H9 (cell line): ENCODE measurements at regions not wholly inside any gene's neighbourhood (a gene's known extent, or its start where the extent isn't known, plus 50 kb on each side); places are given as distances from the start of the nearest gene placed in this dataset.

Experiments
- DNase-seq: peaks from one replicate; pipeline ENCODE4 v3.0.0-alpha.2; 2017
- H2AFZ ChIP-seq: one replicate; pipeline ENCODE4 v1.6.1; 2013; ENCODE audit warnings: mild to moderate bottlenecking, low read length, control low read depth, moderate library complexity
- H2AK5ac ChIP-seq: 2 replicates; pipeline ENCODE4 v1.6.1; 2013; ENCODE audit warnings: low read length, control low read depth, mixed read lengths; ENCODE audit not compliant: insufficient read length
- H2BK120ac ChIP-seq: one replicate; pipeline ENCODE4 v1.6.1; 2013; ENCODE audit warnings: low read depth, mild to moderate bottlenecking, low read length, control low read depth, inconsistent platforms; ENCODE audit not compliant: poor library complexity, severe bottlenecking
- H2BK12ac ChIP-seq: 2 replicates; pipeline ENCODE4 v1.6.1; 2013; ENCODE audit warnings: low read length, control low read depth, mixed read lengths, low read depth; ENCODE audit not compliant: insufficient read length
- H2BK15ac ChIP-seq: 2 replicates; pipeline ENCODE4 v1.6.1; 2013; ENCODE audit warnings: low read depth, low read length, control low read depth
- H2BK20ac ChIP-seq: one replicate; pipeline ENCODE4 v1.6.1; 2013; ENCODE audit warnings: low read depth, mild to moderate bottlenecking, low read length, control low read depth, inconsistent platforms; ENCODE audit not compliant: poor library complexity, severe bottlenecking
- H2BK5ac ChIP-seq: 2 replicates; pipeline ENCODE4 v1.6.1; 2013; ENCODE audit warnings: low read length, control low read depth, mixed read lengths; ENCODE audit not compliant: insufficient read length
- H3K14ac ChIP-seq: 2 replicates; pipeline ENCODE4 v1.6.1; 2013; ENCODE audit warnings: low read length, control low read depth; ENCODE audit not compliant: insufficient read depth
- H3K18ac ChIP-seq: 2 replicates; pipeline ENCODE4 v1.6.1; 2013; ENCODE audit warnings: low read depth, mild to moderate bottlenecking, mixed read lengths, low read length, control low read depth; ENCODE audit not compliant: insufficient read length
- H3K23ac ChIP-seq: 2 replicates; pipeline ENCODE4 v1.6.1; 2013; ENCODE audit warnings: low read length, control low read depth, mixed read lengths, low read depth; ENCODE audit not compliant: insufficient read length
- H3K23me2 ChIP-seq: 2 replicates; pipeline ENCODE4 v1.6.1; 2013; ENCODE audit warnings: low read depth, mild to moderate bottlenecking, mixed read lengths, low read length, control low read depth; ENCODE audit not compliant: insufficient read length, poor library complexity, severe bottlenecking
- H3K27ac ChIP-seq: 2 replicates; pipeline ENCODE4 v1.5.1; 2013; ENCODE audit warnings: low read length, control low read depth, mixed read lengths, low read depth; ENCODE audit not compliant: insufficient read length
- H3K27me3 ChIP-seq: 2 replicates; pipeline ENCODE4 v1.6.1; 2013; ENCODE audit warnings: low read length, control low read depth, inconsistent platforms; ENCODE audit not compliant: insufficient read depth
- H3K4ac ChIP-seq: 2 replicates; pipeline ENCODE4 v1.6.1; 2013; ENCODE audit warnings: low read depth, mild to moderate bottlenecking, control low read depth, inconsistent platforms, low read length, moderate library complexity
- H3K4me1 ChIP-seq: 2 replicates; pipeline ENCODE4 v1.6.1; 2013; ENCODE audit warnings: low read length, control low read depth, inconsistent platforms; ENCODE audit not compliant: insufficient read depth
- H3K4me2 ChIP-seq: 2 replicates; pipeline ENCODE4 v1.6.1; 2013; ENCODE audit warnings: low read length, control low read depth, mixed read lengths; ENCODE audit not compliant: insufficient read length, insufficient read depth
- H3K56ac ChIP-seq: 2 replicates; pipeline ENCODE4 v1.6.1; 2013; ENCODE audit warnings: low read depth, mild to moderate bottlenecking, mixed read lengths, low read length, control low read depth; ENCODE audit not compliant: insufficient read length
- H3K79me1 ChIP-seq: 2 replicates; pipeline ENCODE4 v1.6.1; 2013; ENCODE audit warnings: low read depth, mild to moderate bottlenecking, moderate library complexity, low read length, control low read depth, inconsistent platforms; ENCODE audit not compliant: insufficient read depth, poor library complexity, severe bottlenecking
- H3K79me2 ChIP-seq: 2 replicates; pipeline ENCODE4 v1.6.1; 2013; ENCODE audit warnings: low read length, control low read depth, inconsistent platforms; ENCODE audit not compliant: insufficient read depth
- H3K9ac ChIP-seq: 2 replicates; pipeline ENCODE4 v1.6.1; 2013; ENCODE audit warnings: low read length, control low read depth, mixed read lengths; ENCODE audit not compliant: insufficient read length; ENCODE audit errors: extremely low read depth
- H3K9me3 ChIP-seq: one replicate; pipeline ENCODE4 v1.6.1; 2013; ENCODE audit warnings: low read depth, low read length, inconsistent platforms; ENCODE audit not compliant: control insufficient read depth
- H3T11ph ChIP-seq: one replicate; pipeline ENCODE4 v1.6.1; 2013; ENCODE audit warnings: mild to moderate bottlenecking, low read length, control low read depth, inconsistent platforms
- H4K20me1 ChIP-seq: one replicate; pipeline ENCODE4 v1.6.1; 2013; ENCODE audit not compliant: control insufficient read depth, insufficient read length, insufficient read depth
- H4K5ac ChIP-seq: 2 replicates; pipeline ENCODE4 v1.6.1; 2013; ENCODE audit warnings: low read depth, mild to moderate bottlenecking, mixed read lengths, low read length, control low read depth; ENCODE audit not compliant: insufficient read length
- H4K8ac ChIP-seq: replicated peaks from 2 replicates; pipeline ENCODE4 v1.6.1; 2013; ENCODE audit warnings: low read length, control low read depth, mixed read lengths, low read depth; ENCODE audit not compliant: insufficient read length
- H4K91ac ChIP-seq: 2 replicates; pipeline ENCODE4 v1.6.1; 2013; ENCODE audit warnings: low read depth, mild to moderate bottlenecking, moderate library complexity, mixed read lengths, low read length, control low read depth; ENCODE audit not compliant: insufficient read length
- H3K27ac Mint-ChIP-seq, 3 experiments: 2 replicates in 2 of 3; 3 replicates in 1 of 3; pipeline ENCODE4 v1.8.0; 2020 to 2021; ENCODE audit warnings: mixed read lengths in 3 of 3, mild to moderate bottlenecking in 1 of 3, moderate library complexity in 1 of 3
- H3K27me3 Mint-ChIP-seq: 2 replicates; pipeline ENCODE4 v1.8.0; 2021; ENCODE audit warnings: low read depth, mild to moderate bottlenecking, moderate library complexity, mixed read lengths
- H3K36me3 Mint-ChIP-seq, 3 experiments: 2 replicates in 2 of 3; 3 replicates in 1 of 3; pipeline ENCODE4 v1.8.0; 2020 to 2021; ENCODE audit warnings: low read depth in 3 of 3, mixed read lengths in 3 of 3; ENCODE audit not compliant: insufficient read depth in 1 of 3
- H3K4me1 Mint-ChIP-seq, 2 experiments: 2 replicates each; pipeline ENCODE4 v1.8.0; 2020; ENCODE audit warnings: mixed read lengths in 2 of 2
- H3K4me3 Mint-ChIP-seq, 2 experiments: 2 replicates in 1 of 2; 3 replicates in 1 of 2; pipeline ENCODE4 v1.8.0; 2020 to 2021; ENCODE audit warnings: mild to moderate bottlenecking in 2 of 2, mixed read lengths in 2 of 2, moderate library complexity in 1 of 2
- H3K9me3 Mint-ChIP-seq, 2 experiments: 2 replicates in 1 of 2; 3 replicates in 1 of 2; pipeline ENCODE4 v1.8.0; 2020; ENCODE audit warnings: mild to moderate bottlenecking in 2 of 2, mixed read lengths in 2 of 2, moderate library complexity in 1 of 2
- WGBS: extraction: QIAGEN DNeasy Blood & Tissue Kit; methylation state at CpG from one replicate; pipeline ENCODE4 v1.1.7; 2013; ENCODE audit warnings: missing lambda C conversion rate, low lambda C conversion rate, mixed read lengths; ENCODE audit not compliant: insufficient read length; ENCODE audit errors: extremely low coverage; 5-methylcytosine and 5-hydroxymethylcytosine counted together
- TF ChIP-seq, protein P1 (sequence below): fragments of 200-600 bp; sonication (generic); conservative IDR thresholded peaks from 3 replicates; pipeline ENCODE4 v1.8.0; 2021; ENCODE audit warnings: antibody characterized with exemption, mild to moderate bottlenecking

GRCh38 chr10:128440513-128441160 lies 314.4 kb upstream of the MKI67 start:
- Histone ChIP-seq H3K18ac (no peak overlapping the region), H3K14ac (no peak overlapping the region; the same call in 1 of the 2 replicates), H3K23ac (no peak overlapping the region), H2BK120ac (no peak overlapping the region), H2BK15ac (no peak overlapping the region), H3K79me1 (no peaks in the 10 kb centered on the region), H2BK20ac (no peak overlapping the region), H2AK5ac (no peak overlapping the region), H3K27ac (no peak overlapping the region), H3K9ac (no peak overlapping the region), H2BK5ac (no peak overlapping the region), H4K5ac (no peak overlapping the region), H2BK12ac (no peak overlapping the region), H3K56ac (no peak overlapping the region), H3K4ac (no peak overlapping the region), H3T11ph (no peak overlapping the region), H4K91ac (no peak overlapping the region), H3K9me3 (no peaks in the 10 kb centered on the region), H3K4me2 (no peak overlapping the region), H2AFZ (no peak overlapping the region), H3K23me2 (no peaks in the 10 kb centered on the region), H3K4me1 (no peaks in the 10 kb centered on the region; the same call in 1 of the 2 replicates), H3K27me3 (no peaks in the 10 kb centered on the region), H3K79me2 (no peaks in the 10 kb centered on the region), H4K8ac (no peak overlapping the region), H4K20me1 (no peaks in the 10 kb centered on the region)
- DNase-seq, result peak; percentile 59
- Mint-ChIP-seq H3K4me1 (peaks cover 26 to 28% of the 10 kb centered on the region in 2 experiments), H3K9me3 (no peaks in the 10 kb centered on the region; a peak in 1 of 5 replicates), H3K27me3 (no peaks in the 10 kb centered on the region), H3K27ac (no peak overlapping the region; a peak in 1 of 7 replicates), H3K4me3 (no peak overlapping the region), H3K36me3 (no peaks in the 10 kb centered on the region; a peak in 1 of 7 replicates)
- TF ChIP-seq, protein P1, sequence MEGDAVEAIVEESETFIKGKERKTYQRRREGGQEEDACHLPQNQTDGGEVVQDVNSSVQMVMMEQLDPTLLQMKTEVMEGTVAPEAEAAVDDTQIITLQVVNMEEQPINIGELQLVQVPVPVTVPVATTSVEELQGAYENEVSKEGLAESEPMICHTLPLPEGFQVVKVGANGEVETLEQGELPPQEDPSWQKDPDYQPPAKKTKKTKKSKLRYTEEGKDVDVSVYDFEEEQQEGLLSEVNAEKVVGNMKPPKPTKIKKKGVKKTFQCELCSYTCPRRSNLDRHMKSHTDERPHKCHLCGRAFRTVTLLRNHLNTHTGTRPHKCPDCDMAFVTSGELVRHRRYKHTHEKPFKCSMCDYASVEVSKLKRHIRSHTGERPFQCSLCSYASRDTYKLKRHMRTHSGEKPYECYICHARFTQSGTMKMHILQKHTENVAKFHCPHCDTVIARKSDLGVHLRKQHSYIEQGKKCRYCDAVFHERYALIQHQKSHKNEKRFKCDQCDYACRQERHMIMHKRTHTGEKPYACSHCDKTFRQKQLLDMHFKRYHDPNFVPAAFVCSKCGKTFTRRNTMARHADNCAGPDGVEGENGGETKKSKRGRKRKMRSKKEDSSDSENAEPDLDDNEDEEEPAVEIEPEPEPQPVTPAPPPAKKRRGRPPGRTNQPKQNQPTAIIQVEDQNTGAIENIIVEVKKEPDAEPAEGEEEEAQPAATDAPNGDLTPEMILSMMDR, result no peak
- no CpG with 5 or more reads among the region's 11 CpGs for WGBS
